ENCODE measurements at regions not wholly inside any gene's neighbourhood (a gene's known extent, or its start where the extent isn't known, plus 50 kb on each side); places are given as distances from the start of the nearest gene placed in this dataset.

DNA sequence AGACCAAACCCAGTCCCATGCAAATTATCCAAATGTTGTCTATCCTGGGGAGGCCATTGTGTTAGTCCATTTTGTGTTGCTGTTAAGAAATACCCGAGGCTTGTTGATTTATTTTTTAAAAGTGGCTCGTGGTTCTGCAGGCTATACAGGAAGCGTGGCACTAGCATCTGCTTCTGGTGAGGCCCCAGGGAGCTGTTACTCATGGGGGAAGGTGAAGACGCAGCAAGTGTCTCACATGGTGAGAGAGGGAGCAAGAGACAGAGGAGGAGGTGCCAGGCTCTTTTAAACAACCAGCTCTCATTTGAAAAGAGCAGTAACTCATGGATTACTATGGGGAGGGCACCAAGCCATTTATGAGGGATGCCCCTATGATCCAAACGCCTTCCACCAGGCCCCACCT is 80.3 kb upstream of the ARL4C start:
- Histone ChIP-seq H3K4me1 (ENCODE audit: insufficient read depth, low read length, severe bottlenecking) (peaks cover 7% of the 10 kb centered on the region), H3K27me3 (ENCODE audit: insufficient read depth, low read length) (no peaks in the 10 kb centered on the region), H3K79me2 (ENCODE audit: insufficient read depth, low read length) (no peaks in the 10 kb centered on the region), H3K9me3 (ENCODE audit: low read length) (no peaks in the 10 kb centered on the region), H3K27ac (ENCODE audit: low read depth, low read length, poor library complexity, severe bottlenecking) (no peak overlapping the region), H3K4me2 (ENCODE audit: low read length) (no peak overlapping the region), H3K36me3 (ENCODE audit: insufficient read depth, low read length) (no peaks in the 10 kb centered on the region), H4K20me1 (ENCODE audit: insufficient read depth, low read length) (no peaks in the 10 kb centered on the region), H3K9ac (ENCODE audit: low read length) (no peak overlapping the region), H3K9me2 (ENCODE audit: low read depth, low read length) (no peaks in the 10 kb centered on the region), H3F3A (ENCODE audit: insufficient read depth, low read length) (no peaks in the 10 kb centered on the region), H3K4me3 (ENCODE audit: low read depth, low read length, poor library complexity, severe bottlenecking) (no peak overlapping the region), H2AFZ (ENCODE audit: low read length) (no peak overlapping the region)
- TF ChIP-seq, protein P1, sequence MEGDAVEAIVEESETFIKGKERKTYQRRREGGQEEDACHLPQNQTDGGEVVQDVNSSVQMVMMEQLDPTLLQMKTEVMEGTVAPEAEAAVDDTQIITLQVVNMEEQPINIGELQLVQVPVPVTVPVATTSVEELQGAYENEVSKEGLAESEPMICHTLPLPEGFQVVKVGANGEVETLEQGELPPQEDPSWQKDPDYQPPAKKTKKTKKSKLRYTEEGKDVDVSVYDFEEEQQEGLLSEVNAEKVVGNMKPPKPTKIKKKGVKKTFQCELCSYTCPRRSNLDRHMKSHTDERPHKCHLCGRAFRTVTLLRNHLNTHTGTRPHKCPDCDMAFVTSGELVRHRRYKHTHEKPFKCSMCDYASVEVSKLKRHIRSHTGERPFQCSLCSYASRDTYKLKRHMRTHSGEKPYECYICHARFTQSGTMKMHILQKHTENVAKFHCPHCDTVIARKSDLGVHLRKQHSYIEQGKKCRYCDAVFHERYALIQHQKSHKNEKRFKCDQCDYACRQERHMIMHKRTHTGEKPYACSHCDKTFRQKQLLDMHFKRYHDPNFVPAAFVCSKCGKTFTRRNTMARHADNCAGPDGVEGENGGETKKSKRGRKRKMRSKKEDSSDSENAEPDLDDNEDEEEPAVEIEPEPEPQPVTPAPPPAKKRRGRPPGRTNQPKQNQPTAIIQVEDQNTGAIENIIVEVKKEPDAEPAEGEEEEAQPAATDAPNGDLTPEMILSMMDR (IDR thresholded peaks at IDR 0.05; ENCODE audit: low read length), result no peak
- no peak for TF ChIP-seq EZH2 (IDR thresholded peaks at IDR 0.05; ENCODE audit: borderline replicate concordance, low read length)

DNA sequence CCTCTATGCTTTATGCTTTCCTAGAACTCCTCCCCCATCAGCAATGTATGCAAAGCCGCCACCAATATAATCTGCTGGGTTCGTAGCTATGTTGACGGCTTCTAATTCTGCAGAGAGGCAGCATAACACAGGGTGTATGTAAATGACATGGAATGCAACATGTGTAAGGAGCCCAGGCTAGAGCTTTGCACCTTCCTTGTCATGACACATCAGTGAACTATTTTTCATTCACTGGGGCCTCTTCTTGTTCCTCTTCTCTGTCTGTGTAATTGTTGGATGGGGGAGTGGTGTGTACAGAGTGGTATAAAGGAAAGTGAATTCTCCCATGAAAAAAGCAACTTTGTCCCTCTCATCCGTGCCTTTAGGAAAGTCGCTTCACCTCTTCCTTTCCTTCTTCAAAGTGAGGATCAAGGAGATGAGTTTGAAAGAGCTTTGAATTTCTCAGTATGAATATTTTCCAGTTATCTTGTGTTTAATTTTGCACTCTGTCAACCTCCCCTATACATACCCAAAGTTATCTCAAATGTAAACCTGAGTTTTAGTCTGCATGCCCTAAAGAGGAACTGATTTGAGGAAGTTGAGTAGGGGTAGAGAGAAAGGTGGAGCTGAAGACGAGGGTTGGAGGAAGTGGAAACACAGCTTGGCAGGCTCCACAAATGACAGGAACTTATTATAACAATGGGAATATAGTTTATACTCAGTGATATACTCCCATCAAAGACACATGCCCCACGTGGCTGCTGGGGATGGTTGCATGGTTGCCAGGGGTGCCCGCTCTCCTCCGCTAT is 74.9 kb upstream of the ARL4C start:
- Histone ChIP-seq H3K9me2 (ENCODE audit: low read depth, low read length) (no peaks in the 10 kb centered on the region), H2AFZ (ENCODE audit: low read length) (no peak overlapping the region), H4K20me1 (ENCODE audit: insufficient read depth, low read length) (no peaks in the 10 kb centered on the region), H3K4me1 (ENCODE audit: insufficient read depth, low read length, severe bottlenecking) (peaks cover 40% of the 10 kb centered on the region), H3F3A (ENCODE audit: insufficient read depth, low read length) (no peaks in the 10 kb centered on the region), H3K36me3 (ENCODE audit: insufficient read depth, low read length) (no peaks in the 10 kb centered on the region), H3K27ac (ENCODE audit: low read depth, low read length, poor library complexity, severe bottlenecking) (peak overlapping the region; percentile 82), H3K9me3 (ENCODE audit: low read length) (no peaks in the 10 kb centered on the region), H3K27me3 (ENCODE audit: insufficient read depth, low read length) (no peaks in the 10 kb centered on the region), H3K9ac (ENCODE audit: low read length) (no peak overlapping the region), H3K4me3 (ENCODE audit: low read depth, low read length, poor library complexity, severe bottlenecking) (no peak overlapping the region), H3K4me2 (ENCODE audit: low read length) (peak overlapping the region; percentile 34; the same call in 1 of the 2 replicates), H3K79me2 (ENCODE audit: insufficient read depth, low read length) (no peaks in the 10 kb centered on the region)
- TF ChIP-seq, protein P1 (IDR thresholded peaks at IDR 0.05; ENCODE audit: low read length), result no peak
- TF ChIP-seq EZH2 (IDR thresholded peaks at IDR 0.05; ENCODE audit: borderline replicate concordance, low read length), result no peak

DNA sequence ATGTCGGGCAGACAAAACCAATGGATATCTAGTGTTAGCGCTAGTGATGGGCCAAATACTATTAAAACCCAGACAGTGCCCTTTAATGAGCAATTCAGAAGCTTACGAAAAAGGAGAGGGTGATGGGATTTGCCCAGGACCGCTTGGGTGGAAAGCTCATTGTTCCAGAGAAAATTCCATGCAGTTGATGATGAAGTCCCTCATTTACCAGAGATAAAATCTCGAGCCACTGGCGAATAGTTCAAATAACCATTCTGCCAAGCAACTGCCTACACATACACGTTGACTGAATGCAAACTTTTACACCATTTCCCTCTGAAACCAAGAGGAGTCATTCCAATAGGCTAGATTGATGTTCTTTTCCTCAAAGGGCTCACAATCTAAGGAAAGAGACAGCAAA is 73.6 kb upstream of the ARL4C start:
- H3K4me1 ChIP-seq (ENCODE audit: insufficient read depth, low read length, severe bottlenecking), result peaks cover 53% of the 10 kb centered on the region
- no peak overlapping the region for H3K4me2 ChIP-seq (ENCODE audit: low read length)
- TF ChIP-seq, protein P1 (IDR thresholded peaks at IDR 0.05; ENCODE audit: low read length), result no peak
- no peak for TF ChIP-seq EZH2 (IDR thresholded peaks at IDR 0.05; ENCODE audit: borderline replicate concordance, low read length)
- H3K4me3 ChIP-seq (ENCODE audit: low read depth, low read length, poor library complexity, severe bottlenecking), result no peak overlapping the region
- H3K36me3 ChIP-seq (ENCODE audit: insufficient read depth, low read length), result no peaks in the 10 kb centered on the region
- H3K9me3 ChIP-seq (ENCODE audit: low read length), result no peaks in the 10 kb centered on the region
- H3K79me2 ChIP-seq (ENCODE audit: insufficient read depth, low read length), result no peaks in the 10 kb centered on the region
- no peaks in the 10 kb centered on the region for H3F3A ChIP-seq (ENCODE audit: insufficient read depth, low read length)
- H3K9ac ChIP-seq (ENCODE audit: low read length), result no peak overlapping the region
- no peak overlapping the region for H2AFZ ChIP-seq (ENCODE audit: low read length)
- H3K27ac ChIP-seq (ENCODE audit: low read depth, low read length, poor library complexity, severe bottlenecking), result peak overlapping the region; percentile 82
- no peaks in the 10 kb centered on the region for H3K9me2 ChIP-seq (ENCODE audit: low read depth, low read length)
- no peaks in the 10 kb centered on the region for H3K27me3 ChIP-seq (ENCODE audit: insufficient read depth, low read length)
- H4K20me1 ChIP-seq (ENCODE audit: insufficient read depth, low read length), result no peaks in the 10 kb centered on the region

All from OCI-LY1 (cell line).